ENCODE measurements at regions not wholly inside any gene's neighbourhood (a gene's known extent, or its start where the extent isn't known, plus 50 kb on each side); places are given as distances from the start of the nearest gene placed in this dataset.
"Not testable (repeated sequence)": the region's sequence is repeated elsewhere in the genome, so short reads cannot be mapped to it uniquely, and the experiment has no call there.

- TF ChIP-seq, protein P1, sequence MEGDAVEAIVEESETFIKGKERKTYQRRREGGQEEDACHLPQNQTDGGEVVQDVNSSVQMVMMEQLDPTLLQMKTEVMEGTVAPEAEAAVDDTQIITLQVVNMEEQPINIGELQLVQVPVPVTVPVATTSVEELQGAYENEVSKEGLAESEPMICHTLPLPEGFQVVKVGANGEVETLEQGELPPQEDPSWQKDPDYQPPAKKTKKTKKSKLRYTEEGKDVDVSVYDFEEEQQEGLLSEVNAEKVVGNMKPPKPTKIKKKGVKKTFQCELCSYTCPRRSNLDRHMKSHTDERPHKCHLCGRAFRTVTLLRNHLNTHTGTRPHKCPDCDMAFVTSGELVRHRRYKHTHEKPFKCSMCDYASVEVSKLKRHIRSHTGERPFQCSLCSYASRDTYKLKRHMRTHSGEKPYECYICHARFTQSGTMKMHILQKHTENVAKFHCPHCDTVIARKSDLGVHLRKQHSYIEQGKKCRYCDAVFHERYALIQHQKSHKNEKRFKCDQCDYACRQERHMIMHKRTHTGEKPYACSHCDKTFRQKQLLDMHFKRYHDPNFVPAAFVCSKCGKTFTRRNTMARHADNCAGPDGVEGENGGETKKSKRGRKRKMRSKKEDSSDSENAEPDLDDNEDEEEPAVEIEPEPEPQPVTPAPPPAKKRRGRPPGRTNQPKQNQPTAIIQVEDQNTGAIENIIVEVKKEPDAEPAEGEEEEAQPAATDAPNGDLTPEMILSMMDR (tag by site-specific recombination; IDR thresholded peaks at IDR 0.05) = not testable (repeated sequence)
- not testable (repeated sequence) for TF ChIP-seq WT1 (tag by site-specific recombination; IDR thresholded peaks at IDR 0.05); ZNF558 (tag by site-specific recombination; IDR thresholded peaks at IDR 0.05); IKZF3 (tag by site-specific recombination; IDR thresholded peaks at IDR 0.05); ZNF530 (tag by site-specific recombination; IDR thresholded peaks at IDR 0.05; ENCODE audit: low read depth); PRDM1 (tag by site-specific recombination; IDR thresholded peaks at IDR 0.05); ZNF518A (tag by site-specific recombination; conservative IDR thresholded peaks at IDR 0.05; ENCODE audit: low read depth); KLF16 (tag by site-specific recombination; IDR thresholded peaks at IDR 0.05); ZNF302 (tag by site-specific recombination; IDR thresholded peaks at IDR 0.05; ENCODE audit: low read depth); ZNF585B (tag by site-specific recombination; IDR thresholded peaks at IDR 0.05); ZNF701 (tag by site-specific recombination; IDR thresholded peaks at IDR 0.05); ZNF660 (tag by site-specific recombination; IDR thresholded peaks at IDR 0.05); YY1 (tag by site-specific recombination; IDR thresholded peaks at IDR 0.05); ZNF16 (tag by site-specific recombination; IDR thresholded peaks at IDR 0.05; ENCODE audit: low read depth)
Measured at GRCh38 chr15:31709479-31709878, 320.8 kb upstream of the CHRNA7 start.

Measured in HEK293 (cell line).